ENCODE measurements at regions not wholly inside any gene's neighbourhood (a gene's known extent, or its start where the extent isn't known, plus 50 kb on each side); places are given as distances from the start of the nearest gene placed in this dataset.

DNA sequence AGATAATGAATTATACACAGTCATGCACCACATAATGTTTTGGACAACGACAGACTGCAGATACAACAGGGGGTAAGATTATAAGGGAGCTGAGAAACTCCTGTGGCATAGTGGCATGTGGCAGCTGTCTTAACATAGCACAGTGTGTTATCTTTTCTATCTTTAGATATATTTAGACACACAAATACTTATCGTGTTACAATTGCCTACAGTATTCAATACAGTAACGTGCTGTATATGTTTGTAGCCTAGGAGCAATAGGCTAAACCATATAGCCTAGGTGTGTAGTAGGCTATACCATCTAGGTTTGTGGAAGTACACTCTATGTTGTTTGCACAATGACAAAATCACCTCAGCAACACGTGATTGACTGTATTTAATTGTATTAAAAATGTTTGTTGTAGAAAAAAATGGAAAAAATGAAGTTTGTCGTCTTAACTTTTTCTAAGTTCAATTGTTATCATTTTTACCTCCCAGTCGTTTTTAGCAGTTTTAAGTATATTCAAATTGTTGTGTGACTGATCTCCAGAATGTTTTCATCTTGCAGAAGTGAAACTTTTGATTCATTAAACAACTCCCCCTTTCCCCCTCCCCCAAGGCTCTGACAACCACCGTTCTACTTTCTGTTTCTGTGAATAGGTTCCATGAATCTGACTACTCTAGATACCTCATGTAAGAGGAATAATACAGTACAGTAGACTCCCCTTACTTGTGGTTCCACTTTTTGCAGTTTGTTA, 351.0 kb upstream of the B3GALT2 start:
- no peaks in the 10 kb centered on the region for H3K36me3 ChIP-seq (ENCODE audit: control insufficient read depth, insufficient read depth, low read length)
- no peaks in the 10 kb centered on the region for H3K9me3 ChIP-seq (replicated peaks; ENCODE audit: control insufficient read depth, insufficient read depth, low read depth, low read length)
- 1% methylated on average over 7 of the region's 7 CpGs for WGBS (ENCODE audit: insufficient coverage, low coverage, missing lambda C conversion rate)
- BruUV-seq (replicated peaks) = no TSS peak
- H3K27ac ChIP-seq (ENCODE audit: extremely low read depth, low read depth, low read length) = no peak overlapping the region
- in situ Hi-C loops (cut with MboI) = no loop called here
- no peak overlapping the region for H2AFZ ChIP-seq (ENCODE audit: low read depth, low read length)
- H3K9me1 ChIP-seq (ENCODE audit: control insufficient read depth, insufficient read depth, low read length) = no peaks in the 10 kb centered on the region
- no peaks in the 10 kb centered on the region for H3K79me2 ChIP-seq (ENCODE audit: control insufficient read depth, insufficient read depth, low read length)
- no peaks in the 10 kb centered on the region for H4K20me1 ChIP-seq (replicated peaks; ENCODE audit: control insufficient read depth, insufficient read depth, low read length)
- intact Hi-C loops (cut with micrococcal nuclease) = no loop called here
- H3K4me1 ChIP-seq (replicated peaks in 1 of 2; ENCODE audit: control insufficient read depth in 2 of 2, insufficient read depth in 2 of 2, low read length in 2 of 2) = no peaks in the 10 kb centered on the region
- ChIA-PET POLR2A (no interaction called here), CTCF (ENCODE audit: low intra/inter-chr PET ratio) (no interaction called here)
- ATAC-seq = no peak
- no peak overlapping the region for H3K4me2 ChIP-seq (ENCODE audit: insufficient read depth, low read length)
- no peak overlapping the region for H3K9ac ChIP-seq (ENCODE audit: insufficient read depth in 1 of 2, low read depth in 2 of 2, low read length in 2 of 2)
- no peak for DNase-seq (ENCODE audit: extremely low read depth in 1 of 4, low spot score in 3 of 4)
- H3K27me3 ChIP-seq (ENCODE audit: control insufficient read depth in 2 of 2, insufficient read depth in 2 of 2, low read length in 2 of 2) = no peaks in the 10 kb centered on the region
- FAIRE-seq = no peak
- H3K4me3 ChIP-seq = no peak overlapping the region
- TF ChIP-seq, protein P1, sequence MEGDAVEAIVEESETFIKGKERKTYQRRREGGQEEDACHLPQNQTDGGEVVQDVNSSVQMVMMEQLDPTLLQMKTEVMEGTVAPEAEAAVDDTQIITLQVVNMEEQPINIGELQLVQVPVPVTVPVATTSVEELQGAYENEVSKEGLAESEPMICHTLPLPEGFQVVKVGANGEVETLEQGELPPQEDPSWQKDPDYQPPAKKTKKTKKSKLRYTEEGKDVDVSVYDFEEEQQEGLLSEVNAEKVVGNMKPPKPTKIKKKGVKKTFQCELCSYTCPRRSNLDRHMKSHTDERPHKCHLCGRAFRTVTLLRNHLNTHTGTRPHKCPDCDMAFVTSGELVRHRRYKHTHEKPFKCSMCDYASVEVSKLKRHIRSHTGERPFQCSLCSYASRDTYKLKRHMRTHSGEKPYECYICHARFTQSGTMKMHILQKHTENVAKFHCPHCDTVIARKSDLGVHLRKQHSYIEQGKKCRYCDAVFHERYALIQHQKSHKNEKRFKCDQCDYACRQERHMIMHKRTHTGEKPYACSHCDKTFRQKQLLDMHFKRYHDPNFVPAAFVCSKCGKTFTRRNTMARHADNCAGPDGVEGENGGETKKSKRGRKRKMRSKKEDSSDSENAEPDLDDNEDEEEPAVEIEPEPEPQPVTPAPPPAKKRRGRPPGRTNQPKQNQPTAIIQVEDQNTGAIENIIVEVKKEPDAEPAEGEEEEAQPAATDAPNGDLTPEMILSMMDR (IDR thresholded peaks at IDR 0.05 in 2 of 3, conservative IDR thresholded peaks at IDR 0.05 in 1 of 3; ENCODE audit: insufficient read depth in 2 of 3, low read depth in 1 of 3, low read length in 3 of 3) = no peak
- TF ChIP-seq, protein P2, sequence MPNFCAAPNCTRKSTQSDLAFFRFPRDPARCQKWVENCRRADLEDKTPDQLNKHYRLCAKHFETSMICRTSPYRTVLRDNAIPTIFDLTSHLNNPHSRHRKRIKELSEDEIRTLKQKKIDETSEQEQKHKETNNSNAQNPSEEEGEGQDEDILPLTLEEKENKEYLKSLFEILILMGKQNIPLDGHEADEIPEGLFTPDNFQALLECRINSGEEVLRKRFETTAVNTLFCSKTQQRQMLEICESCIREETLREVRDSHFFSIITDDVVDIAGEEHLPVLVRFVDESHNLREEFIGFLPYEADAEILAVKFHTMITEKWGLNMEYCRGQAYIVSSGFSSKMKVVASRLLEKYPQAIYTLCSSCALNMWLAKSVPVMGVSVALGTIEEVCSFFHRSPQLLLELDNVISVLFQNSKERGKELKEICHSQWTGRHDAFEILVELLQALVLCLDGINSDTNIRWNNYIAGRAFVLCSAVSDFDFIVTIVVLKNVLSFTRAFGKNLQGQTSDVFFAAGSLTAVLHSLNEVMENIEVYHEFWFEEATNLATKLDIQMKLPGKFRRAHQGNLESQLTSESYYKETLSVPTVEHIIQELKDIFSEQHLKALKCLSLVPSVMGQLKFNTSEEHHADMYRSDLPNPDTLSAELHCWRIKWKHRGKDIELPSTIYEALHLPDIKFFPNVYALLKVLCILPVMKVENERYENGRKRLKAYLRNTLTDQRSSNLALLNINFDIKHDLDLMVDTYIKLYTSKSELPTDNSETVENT (CRISPR knock-in tag; IDR thresholded peaks at IDR 0.05) = no peak
- TF ChIP-seq SIRT6 (IDR thresholded peaks at IDR 0.05; ENCODE audit: low read depth, low read length) = no peak
- TF ChIP-seq NFIX (CRISPR knock-in tag; IDR thresholded peaks at IDR 0.05; ENCODE audit: low read depth) = no peak
- TF ChIP-seq NCOA1 (IDR thresholded peaks at IDR 0.05; ENCODE audit: low read depth) = no peak
- TF ChIP-seq, protein P3, sequence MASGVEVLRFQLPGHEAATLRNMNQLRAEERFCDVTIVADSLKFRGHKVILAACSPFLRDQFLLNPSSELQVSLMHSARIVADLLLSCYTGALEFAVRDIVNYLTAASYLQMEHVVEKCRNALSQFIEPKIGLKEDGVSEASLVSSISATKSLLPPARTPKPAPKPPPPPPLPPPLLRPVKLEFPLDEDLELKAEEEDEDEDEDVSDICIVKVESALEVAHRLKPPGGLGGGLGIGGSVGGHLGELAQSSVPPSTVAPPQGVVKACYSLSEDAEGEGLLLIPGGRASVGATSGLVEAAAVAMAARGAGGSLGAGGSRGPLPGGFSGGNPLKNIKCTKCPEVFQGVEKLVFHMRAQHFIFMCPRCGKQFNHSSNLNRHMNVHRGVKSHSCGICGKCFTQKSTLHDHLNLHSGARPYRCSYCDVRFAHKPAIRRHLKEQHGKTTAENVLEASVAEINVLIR (CRISPR knock-in tag; IDR thresholded peaks at IDR 0.05) = no peak
- TF ChIP-seq, protein P4, sequence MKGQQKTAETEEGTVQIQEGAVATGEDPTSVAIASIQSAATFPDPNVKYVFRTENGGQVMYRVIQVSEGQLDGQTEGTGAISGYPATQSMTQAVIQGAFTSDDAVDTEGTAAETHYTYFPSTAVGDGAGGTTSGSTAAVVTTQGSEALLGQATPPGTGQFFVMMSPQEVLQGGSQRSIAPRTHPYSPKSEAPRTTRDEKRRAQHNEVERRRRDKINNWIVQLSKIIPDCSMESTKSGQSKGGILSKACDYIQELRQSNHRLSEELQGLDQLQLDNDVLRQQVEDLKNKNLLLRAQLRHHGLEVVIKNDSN (CRISPR knock-in tag; IDR thresholded peaks at IDR 0.05) = no peak
- no peak for TF ChIP-seq POLR2G (IDR thresholded peaks at IDR 0.05; ENCODE audit: low read depth, low read length)
- TF ChIP-seq THRAP3 (IDR thresholded peaks at IDR 0.05; ENCODE audit: borderline replicate concordance) = no peak
- TF ChIP-seq BCL6 (CRISPR knock-in tag; IDR thresholded peaks at IDR 0.05) = no peak
- no peak for TF ChIP-seq HMGN3 (IDR thresholded peaks at IDR 0.05; ENCODE audit: borderline replicate concordance, extremely low read depth, insufficient read length, low read depth, low read length)
- no peak for TF ChIP-seq HDAC3 (IDR thresholded peaks at IDR 0.05; ENCODE audit: borderline replicate concordance, partially characterized antibody)

All from K562 (cell line).